Tibial nerve (tissue), 4 donors: ENCODE measurements at regions not wholly inside any gene's neighbourhood (a gene's known extent, or its start where the extent isn't known, plus 50 kb on each side); places are given as distances from the start of the nearest gene placed in this dataset.

ENCODE experiments used
- DNase-seq, 2 donors: peaks; one replicate each; pipeline ENCODE4 v3.0.0-alpha.2; 2019; ENCODE audit warnings: low spot score in 2 of 2
- H3K27ac ChIP-seq, 4 donors: fragments of 200-600 bp; sonication (generic) in 3 of 4; one replicate each; pipeline ENCODE4 v1.5.1; 2017 to 2019; ENCODE audit warnings: mild to moderate bottlenecking in 1 of 4
- H3K27me3 ChIP-seq, 2 donors: fragments of 200-600 bp; sonication (generic) in 1 of 2; one replicate each; pipeline versions ENCODE4 v1.5.1 to v1.6.0; 2017 to 2019
- H3K36me3 ChIP-seq, 3 donors: fragments of 200-600 bp; sonication (generic); one replicate each; pipeline ENCODE4 v1.5.1; 2018 to 2019
- H3K4me1 ChIP-seq, 4 donors: fragments of 200-600 bp; sonication (generic) in 3 of 4; one replicate each; pipeline ENCODE4 v1.5.1; 2017 to 2019
- H3K4me3 ChIP-seq, 4 donors: fragments of 200-600 bp; sonication (generic) in 3 of 4; one replicate each; pipeline ENCODE4 v1.5.1; 2017 to 2019; ENCODE audit warnings: mild to moderate bottlenecking in 1 of 4, moderate library complexity in 1 of 4
- H3K9me3 ChIP-seq, 4 donors: fragments of 200-600 bp; sonication (generic) in 3 of 4; one replicate each; pipeline ENCODE4 v1.5.1; 2017 to 2019
- CTCF ChIP-seq, 5 experiments: fragments of 200-600 bp in 3 of 5; fragments of 450-650 bp in 2 of 5; sonication (generic) in 3 of 5; IDR thresholded peaks; one replicate each; pipeline ENCODE4 v1.5.1; 2016 to 2019; ENCODE audit warnings: antibody characterized with exemption in 5 of 5, mild to moderate bottlenecking in 3 of 5, moderate library complexity in 2 of 5
- EP300 ChIP-seq, 2 donors: sonication (generic); formaldehyde crosslinking; IDR thresholded peaks; one replicate each; pipeline ENCODE4 v1.6.1; 2017; ENCODE audit warnings: antibody characterized with exemption in 2 of 2, mild to moderate bottlenecking in 1 of 2
- POLR2A ChIP-seq, 2 donors: fragments of 450-650 bp; IDR thresholded peaks; one replicate each; pipeline ENCODE4 v1.6.1; 2017; ENCODE audit warnings: antibody characterized with exemption in 2 of 2, mild to moderate bottlenecking in 2 of 2, moderate library complexity in 2 of 2
- WGBS, 2 donors: methylation state at CpG; one replicate each; pipeline ENCODE4 v1.1.5; 2018; 5-methylcytosine and 5-hydroxymethylcytosine counted together

GRCh38 chr10:33731322-33731721 lies 396.9 kb upstream of the NRP1 start:
- TF ChIP-seq CTCF (IDR thresholded peaks at IDR 0.05) (no peak), EP300 (IDR thresholded peaks at IDR 0.05) (no peak), POLR2A (IDR thresholded peaks at IDR 0.05) (no peak)
- no peaks in the 10 kb centered on the region for H3K27me3 ChIP-seq
- H3K4me3 ChIP-seq = no peak overlapping the region
- DNase-seq = no peak
- no peaks in the 10 kb centered on the region for H3K9me3 ChIP-seq
- peaks cover 0 to 8% (median 0%) of the 10 kb centered on the region in 4 donors for H3K4me1 ChIP-seq
- no peaks in the 10 kb centered on the region for H3K36me3 ChIP-seq
- H3K27ac ChIP-seq = no peak overlapping the region
- 67 to 80% methylated on average over 6 of the region's 6 CpGs for WGBS, 2 donors

DNA sequence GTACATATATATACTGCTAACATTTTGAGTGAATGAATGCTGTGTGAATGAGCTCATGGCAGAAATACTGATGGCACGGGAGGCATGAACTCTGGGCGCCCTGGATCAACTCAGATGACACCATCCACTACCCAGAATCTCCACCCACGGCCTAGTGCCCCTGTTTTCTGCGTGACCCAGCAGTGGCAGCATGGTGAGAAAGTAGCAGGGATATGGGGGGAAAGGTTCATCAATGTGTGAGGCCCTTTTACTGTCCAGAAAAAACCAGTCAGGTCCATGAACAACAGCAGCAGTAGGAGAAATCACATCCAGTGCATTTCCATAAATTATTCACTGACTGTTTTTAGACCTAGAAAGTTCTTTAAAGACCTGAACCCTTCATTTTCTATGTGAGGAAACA lies 391.0 kb upstream of the NRP1 start:
- 51 to 73% methylated on average over 4 of the region's 4 CpGs for WGBS, 2 donors
- Histone ChIP-seq H3K4me1 (peaks cover 0 to 3% (median 0%) of the 10 kb centered on the region in 4 donors), H3K9me3 (no peaks in the 10 kb centered on the region), H3K36me3 (no peaks in the 10 kb centered on the region), H3K4me3 (no peak overlapping the region), H3K27me3 (no peaks in the 10 kb centered on the region), H3K27ac (no peak overlapping the region)
- no peak for DNase-seq
- TF ChIP-seq CTCF (IDR thresholded peaks at IDR 0.05) = no peak
- no peak for TF ChIP-seq EP300 (IDR thresholded peaks at IDR 0.05)
- TF ChIP-seq POLR2A (IDR thresholded peaks at IDR 0.05) = no peak

DNA sequence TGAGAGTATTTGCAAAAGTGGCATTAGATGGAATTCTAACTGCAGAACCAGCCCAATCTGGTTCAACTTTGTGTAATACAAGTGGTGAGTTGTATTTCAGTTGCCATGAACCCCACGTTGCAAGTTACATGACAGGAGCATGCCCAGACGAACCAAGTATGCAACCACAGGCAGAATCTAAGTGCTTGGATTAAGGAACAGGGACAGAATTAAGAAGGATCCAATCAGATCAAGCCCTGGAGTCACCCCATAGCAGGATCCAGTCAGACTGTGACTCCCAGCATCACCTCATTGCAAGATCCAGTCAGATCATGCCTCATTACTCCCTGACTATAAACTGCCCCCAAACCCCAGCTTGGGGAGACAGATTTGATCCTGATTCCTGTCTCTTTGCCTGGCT lies 388.7 kb upstream of the NRP1 start:
- 89 to 97% methylated on average over 2 of the region's 2 CpGs for WGBS, 2 donors
- no peaks in the 10 kb centered on the region for H3K27me3 ChIP-seq
- no peak overlapping the region for H3K27ac ChIP-seq
- no peak overlapping the region for H3K4me3 ChIP-seq
- DNase-seq = no peak
- H3K36me3 ChIP-seq = no peaks in the 10 kb centered on the region
- no peaks in the 10 kb centered on the region for H3K9me3 ChIP-seq
- peaks cover 0 to 16% (median 0%) of the 10 kb centered on the region in 4 donors for H3K4me1 ChIP-seq
- no peak for TF ChIP-seq POLR2A (IDR thresholded peaks at IDR 0.05)
- no peak for TF ChIP-seq EP300 (IDR thresholded peaks at IDR 0.05)
- no peak for TF ChIP-seq CTCF (IDR thresholded peaks at IDR 0.05)

- 19 to 30% methylated on average over 3 of the region's 3 CpGs for WGBS, 2 donors
These were observed 387.6 kb upstream of the NRP1 start for GRCh38 chr10:33722067-33722466.

DNA sequence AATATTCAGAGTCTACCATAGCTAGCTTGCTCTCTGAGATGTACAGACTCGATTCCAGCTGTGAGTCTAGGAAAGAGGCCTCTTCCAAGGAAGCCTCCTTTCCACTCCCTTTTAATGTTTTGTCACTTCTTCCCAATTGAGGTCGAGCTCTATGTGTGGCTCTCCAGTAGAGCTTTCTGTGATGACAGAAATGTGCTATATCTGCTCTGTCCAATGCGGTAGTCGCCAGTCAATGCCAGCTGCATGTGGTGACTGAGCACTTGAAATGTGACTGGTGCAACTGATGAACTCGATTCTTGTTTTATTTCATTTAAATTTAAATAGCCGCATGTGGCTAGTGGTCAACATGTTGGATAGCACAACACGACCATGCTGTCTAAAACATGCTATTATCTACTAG lies 387.0 kb upstream of the NRP1 start:
- TF ChIP-seq CTCF (IDR thresholded peaks at IDR 0.05) = no peak
- TF ChIP-seq EP300 (IDR thresholded peaks at IDR 0.05) = no peak
- no peak for TF ChIP-seq POLR2A (IDR thresholded peaks at IDR 0.05)
- WGBS, 2 donors = 88 to 94% methylated on average over 7 of the region's 7 CpGs

More at GRCh38 chr10:33722067-33722466, 387.6 kb upstream of the NRP1 start:
- TF ChIP-seq EP300 (IDR thresholded peaks at IDR 0.05) (no peak), POLR2A (IDR thresholded peaks at IDR 0.05) (no peak), CTCF (IDR thresholded peaks at IDR 0.05) (no peak)
- Histone ChIP-seq H3K9me3 (no peaks in the 10 kb centered on the region), H3K36me3 (no peaks in the 10 kb centered on the region), H3K4me1 (peaks cover 0 to 17% (median 0%) of the 10 kb centered on the region in 4 donors), H3K27me3 (no peaks in the 10 kb centered on the region), H3K4me3 (no peak overlapping the region), H3K27ac (no peak overlapping the region)
- no peak for DNase-seq

More for the DNA sequence above, 387.0 kb upstream of the NRP1 start:
- Histone ChIP-seq H3K4me1 (peaks cover 0 to 17% (median 0%) of the 10 kb centered on the region in 4 donors), H3K27me3 (no peaks in the 10 kb centered on the region), H3K27ac (no peak overlapping the region), H3K4me3 (no peak overlapping the region), H3K36me3 (no peaks in the 10 kb centered on the region), H3K9me3 (no peaks in the 10 kb centered on the region)
- no peak for DNase-seq
